ENCODE measurements at regions not wholly inside any gene's neighbourhood (a gene's known extent, or its start where the extent isn't known, plus 50 kb on each side); places are given as distances from the start of the nearest gene placed in this dataset.

GRCh38 chr18:78627551-78628346, 351.9 kb upstream of the SALL3 start:
- Histone ChIP-seq H3K9me3 (ENCODE audit: low read depth, low read length, poor library complexity, severe bottlenecking) (peaks cover 17% of the 10 kb centered on the region), H3K4me3 (ENCODE audit: low read depth, low read length, poor library complexity, severe bottlenecking) (no peak overlapping the region), H3K36me3 (ENCODE audit: insufficient read depth, low read length, poor library complexity, severe bottlenecking) (no peaks in the 10 kb centered on the region), H3K4me1 (ENCODE audit: insufficient read depth, low read length, poor library complexity, severe bottlenecking) (no peaks in the 10 kb centered on the region), H3K27me3 (replicated peaks; ENCODE audit: insufficient read depth, low read depth, low read length, poor library complexity) (no peaks in the 10 kb centered on the region), H3K27ac (ENCODE audit: low read depth, low read length, poor library complexity, severe bottlenecking) (no peak overlapping the region)
- intact Hi-C loops (cut with micrococcal nuclease; ENCODE audit: unreplicated experiment) = no loop called here
- TF ChIP-seq CTCF (conservative IDR thresholded peaks at IDR 0.05; ENCODE audit: low read depth, low read length) (no peak), EZH2 (IDR thresholded peaks at IDR 0.05; ENCODE audit: borderline replicate concordance, low read depth, low read length, poor library complexity, severe bottlenecking) (no peak)
- no peak for DNase-seq (ENCODE audit: low spot score)
- BruUV-seq (replicated peaks) = no TSS peak
- POLR2A ChIA-PET (ENCODE audit: low non-redundant PET) = no interaction called here
- CTCF ChIA-PET = no interaction called here

DNA sequence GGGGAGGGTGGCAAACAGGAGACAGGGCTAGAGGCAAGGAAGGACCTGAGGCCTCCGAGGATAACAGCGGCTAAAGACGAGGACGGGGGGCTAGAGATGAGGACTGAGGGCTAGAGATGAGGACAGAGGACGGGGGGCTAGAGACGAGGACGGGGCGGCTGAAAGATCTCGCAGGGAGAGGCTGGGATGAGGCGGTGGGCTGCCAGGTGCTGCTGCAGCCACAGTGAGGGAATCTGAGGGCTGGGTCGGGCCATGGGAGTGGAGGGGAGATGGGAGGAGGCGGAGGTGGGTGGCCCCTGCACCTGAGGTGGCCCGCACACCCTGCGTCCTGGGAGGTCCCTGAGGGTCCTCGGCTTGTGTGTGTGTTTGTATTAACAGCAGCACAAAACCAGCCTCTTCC, 350.2 kb upstream of the SALL3 start:
- H3K4me1 ChIP-seq (ENCODE audit: insufficient read depth, low read length, poor library complexity, severe bottlenecking) = no peaks in the 10 kb centered on the region
- no peaks in the 10 kb centered on the region for H3K27me3 ChIP-seq (replicated peaks; ENCODE audit: insufficient read depth, low read depth, low read length, poor library complexity)
- H3K27ac ChIP-seq (ENCODE audit: low read depth, low read length, poor library complexity, severe bottlenecking) = no peak overlapping the region
- H3K9me3 ChIP-seq (ENCODE audit: low read depth, low read length, poor library complexity, severe bottlenecking) = peaks cover 17% of the 10 kb centered on the region
- ChIA-PET CTCF (no interaction called here), POLR2A (ENCODE audit: low non-redundant PET) (no interaction called here)
- BruUV-seq (replicated peaks) = no TSS peak
- intact Hi-C loops (cut with micrococcal nuclease; ENCODE audit: unreplicated experiment) = no loop called here
- H3K4me3 ChIP-seq (ENCODE audit: low read depth, low read length, poor library complexity, severe bottlenecking) = no peak overlapping the region
- DNase-seq (ENCODE audit: low spot score) = no peak
- TF ChIP-seq EZH2 (IDR thresholded peaks at IDR 0.05; ENCODE audit: borderline replicate concordance, low read depth, low read length, poor library complexity, severe bottlenecking) = no peak
- no peak for TF ChIP-seq CTCF (conservative IDR thresholded peaks at IDR 0.05; ENCODE audit: low read depth, low read length)
- H3K36me3 ChIP-seq (ENCODE audit: insufficient read depth, low read length, poor library complexity, severe bottlenecking) = no peaks in the 10 kb centered on the region

GRCh38 chr18:78630356-78630755, 349.3 kb upstream of the SALL3 start:
- Histone ChIP-seq H3K36me3 (ENCODE audit: insufficient read depth, low read length, poor library complexity, severe bottlenecking) (no peaks in the 10 kb centered on the region), H3K4me3 (ENCODE audit: low read depth, low read length, poor library complexity, severe bottlenecking) (no peak overlapping the region), H3K27ac (ENCODE audit: low read depth, low read length, poor library complexity, severe bottlenecking) (no peak overlapping the region), H3K4me1 (ENCODE audit: insufficient read depth, low read length, poor library complexity, severe bottlenecking) (no peaks in the 10 kb centered on the region), H3K27me3 (replicated peaks; ENCODE audit: insufficient read depth, low read depth, low read length, poor library complexity) (no peaks in the 10 kb centered on the region), H3K9me3 (ENCODE audit: low read depth, low read length, poor library complexity, severe bottlenecking) (peaks cover 24% of the 10 kb centered on the region)
- DNase-seq (ENCODE audit: low spot score) = no peak
- TF ChIP-seq CTCF (conservative IDR thresholded peaks at IDR 0.05; ENCODE audit: low read depth, low read length) (no peak), EZH2 (IDR thresholded peaks at IDR 0.05; ENCODE audit: borderline replicate concordance, low read depth, low read length, poor library complexity, severe bottlenecking) (no peak)
- ChIA-PET CTCF (no interaction called here), POLR2A (ENCODE audit: low non-redundant PET) (no interaction called here)
- no TSS peak for BruUV-seq (replicated peaks)
- intact Hi-C loops (cut with micrococcal nuclease; ENCODE audit: unreplicated experiment) = no loop called here
